GM12891 (cell line): ENCODE measurements at regions not wholly inside any gene's neighbourhood (a gene's known extent, or its start where the extent isn't known, plus 50 kb on each side); places are given as distances from the start of the nearest gene placed in this dataset.

ENCODE experiments used
- POLR2A ChIP-seq: IDR thresholded peaks from 2 replicates; pipeline ENCODE4 v1.6.1; 2011; ENCODE audit warnings: low read depth, low read length, control low read depth
- POLR2AphosphoS5 ChIP-seq: IDR thresholded peaks from 2 replicates; pipeline ENCODE4 v1.6.1; 2011; ENCODE audit warnings: low read depth, low read length, control low read depth
- POU2F2 ChIP-seq: IDR thresholded peaks from 2 replicates; pipeline ENCODE4 v1.6.1; 2011; ENCODE audit warnings: low read depth, mild to moderate bottlenecking, control low read depth, low read length, moderate library complexity
- SPI1 ChIP-seq: IDR thresholded peaks from 2 replicates; pipeline ENCODE4 v1.6.1; 2011; ENCODE audit warnings: low read depth, low read length, control low read depth
- TAF1 ChIP-seq: IDR thresholded peaks from 2 replicates; pipeline ENCODE4 v1.6.1; 2011; ENCODE audit warnings: low read depth, low read length, control low read depth

- TF ChIP-seq POLR2A (no peak), POLR2AphosphoS5 (no peak), POU2F2 (no peak), TAF1 (no peak), SPI1 (no peak; the same call in 1 of the 2 replicates)
These were observed 162.1 kb upstream of the ZNF337 start for GRCh38 chr20:25858495-25859425.
